Amniotic epithelial cell (primary cell): ENCODE measurements at regions not wholly inside any gene's neighbourhood (a gene's known extent, or its start where the extent isn't known, plus 50 kb on each side); places are given as distances from the start of the nearest gene placed in this dataset.

ENCODE experiments used
- DNase-seq: peaks from one replicate; pipeline ENCODE4 v3.0.0-alpha.2; 2010; ENCODE audit warnings: low read depth

GRCh38 chr2:64317707-64318475, 136.1 kb upstream of the LGALSL start:
- DNase-seq: no peak

GRCh38 chr2:64318476-64318748, 135.6 kb upstream of the LGALSL start:
- no peak for DNase-seq

- no peak for DNase-seq
These were observed 134.1 kb upstream of the LGALSL start for GRCh38 chr2:64319896-64320295.

GRCh38 chr2:64322433-64322832, 131.5 kb upstream of the LGALSL start:
- no peak for DNase-seq

GRCh38 chr2:64323197-64323596, 130.8 kb upstream of the LGALSL start:
- DNase-seq: no peak

GRCh38 chr2:64324746-64325410, 129.1 kb upstream of the LGALSL start:
- no peak for DNase-seq

GRCh38 chr2:64325477-64325851, 128.5 kb upstream of the LGALSL start:
- DNase-seq: no peak

- no peak for DNase-seq
These were observed 127.9 kb upstream of the LGALSL start for GRCh38 chr2:64325852-64326577.

GRCh38 chr2:64326578-64327050, 127.3 kb upstream of the LGALSL start:
- no peak for DNase-seq

GRCh38 chr2:64327129-64327509, 126.8 kb upstream of the LGALSL start:
- no peak for DNase-seq

GRCh38 chr2:64327510-64328414, 126.2 kb upstream of the LGALSL start:
- DNase-seq: peak; percentile 13

- DNase-seq: no peak
These were observed 125.6 kb upstream of the LGALSL start for GRCh38 chr2:64328415-64328722.

- DNase-seq: no peak
These were observed 125.2 kb upstream of the LGALSL start for GRCh38 chr2:64328756-64329155.

- DNase-seq: no peak
These were observed 124.1 kb upstream of the LGALSL start for GRCh38 chr2:64329848-64330247.

- DNase-seq: peak; percentile 74
These were observed 123.5 kb upstream of the LGALSL start for GRCh38 chr2:64330281-64331113.

- no peak for DNase-seq
These were observed 122.8 kb upstream of the LGALSL start for GRCh38 chr2:64331114-64331645.

GRCh38 chr2:64331849-64332699, 121.9 kb upstream of the LGALSL start:
- DNase-seq: peak; percentile 10

GRCh38 chr2:64336171-64336570, 117.8 kb upstream of the LGALSL start:
- DNase-seq: no peak

- no peak for DNase-seq
These were observed 116.6 kb upstream of the LGALSL start for GRCh38 chr2:64337314-64337713.

- DNase-seq: no peak
These were observed 115.9 kb upstream of the LGALSL start for GRCh38 chr2:64338108-64338507.
